Coronary artery (tissue), 2 donors: ENCODE measurements at regions not wholly inside any gene's neighbourhood (a gene's known extent, or its start where the extent isn't known, plus 50 kb on each side); places are given as distances from the start of the nearest gene placed in this dataset.

Experiments
- DNase-seq: peaks from one replicate; pipeline ENCODE4 v3.0.0-alpha.2; 2017; ENCODE audit warnings: low spot score
- H3K27ac ChIP-seq, 2 donors: fragments of 200-600 bp; sonication (generic); one replicate each; pipeline ENCODE4 v1.5.1; 2016 to 2019
- H3K4me3 ChIP-seq: fragments of 200-600 bp; sonication (generic); 2 replicates; pipeline ENCODE4 v1.5.1; 2016; ENCODE audit warnings: mild to moderate bottlenecking, moderate library complexity
- CTCF ChIP-seq: fragments of 200-600 bp; sonication (generic); IDR thresholded peaks from one replicate; pipeline ENCODE4 v1.5.1; 2019; ENCODE audit warnings: antibody characterized with exemption

DNA sequence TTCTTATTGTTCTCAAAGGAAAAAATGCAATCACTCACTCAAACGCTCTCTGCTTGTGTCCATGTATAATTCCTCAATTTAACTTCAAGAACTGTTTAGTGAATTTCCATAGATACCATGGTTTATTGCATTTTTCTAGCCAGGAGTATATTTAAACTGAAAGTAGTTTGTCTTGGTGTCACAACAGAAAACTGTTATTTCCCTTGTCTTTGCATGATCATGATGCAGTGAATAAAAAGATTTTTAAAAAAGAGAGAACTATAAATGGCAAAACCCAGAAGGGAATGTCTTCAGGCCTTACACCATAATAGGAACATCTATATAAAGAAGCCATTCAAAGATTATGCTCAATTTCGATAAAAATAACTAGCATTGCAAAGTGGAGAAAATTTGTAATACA, 523.5 kb upstream of the ADGRL4 start:
- no peak overlapping the region for H3K4me3 ChIP-seq
- no peak for DNase-seq
- no peak for TF ChIP-seq CTCF
- no peak overlapping the region for H3K27ac ChIP-seq

GRCh38 chr1:79524126-79524525, 517.6 kb upstream of the ADGRL4 start:
- no peak for DNase-seq
- Histone ChIP-seq H3K4me3 (no peak overlapping the region), H3K27ac (no peak overlapping the region)
- no peak for TF ChIP-seq CTCF

- H3K4me3 ChIP-seq, result no peak overlapping the region
- no peak for TF ChIP-seq CTCF
- H3K27ac ChIP-seq, result no peak overlapping the region
- no peak for DNase-seq
Measured at GRCh38 chr1:79519084-79519760, 512.7 kb upstream of the ADGRL4 start.

GRCh38 chr1:79517470-79518224, 511.1 kb upstream of the ADGRL4 start:
- TF ChIP-seq CTCF, result no peak
- Histone ChIP-seq H3K4me3 (no peak overlapping the region), H3K27ac (no peak overlapping the region)
- DNase-seq, result no peak

DNA sequence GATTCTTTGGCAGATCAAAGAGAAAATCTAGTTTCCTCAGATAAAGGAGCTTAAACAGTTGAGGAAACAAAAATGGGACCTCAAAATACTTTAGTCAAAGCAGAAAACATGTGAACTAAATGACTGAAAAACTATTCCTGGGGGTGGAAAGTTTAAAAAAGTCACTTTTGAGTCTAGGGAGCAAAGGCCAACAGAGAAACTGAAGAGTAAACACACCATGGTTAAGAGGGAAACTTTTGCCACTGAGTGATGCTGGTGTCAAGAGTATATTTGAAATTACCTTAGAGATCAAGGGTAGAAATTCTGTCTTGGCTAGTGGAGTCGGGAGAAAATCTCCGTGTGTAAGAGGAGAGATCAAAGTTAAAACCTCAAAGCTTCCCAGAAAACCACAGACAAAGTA, 501.2 kb upstream of the ADGRL4 start:
- no peak for DNase-seq
- no peak for TF ChIP-seq CTCF
- Histone ChIP-seq H3K27ac (no peak overlapping the region), H3K4me3 (no peak overlapping the region)

DNA sequence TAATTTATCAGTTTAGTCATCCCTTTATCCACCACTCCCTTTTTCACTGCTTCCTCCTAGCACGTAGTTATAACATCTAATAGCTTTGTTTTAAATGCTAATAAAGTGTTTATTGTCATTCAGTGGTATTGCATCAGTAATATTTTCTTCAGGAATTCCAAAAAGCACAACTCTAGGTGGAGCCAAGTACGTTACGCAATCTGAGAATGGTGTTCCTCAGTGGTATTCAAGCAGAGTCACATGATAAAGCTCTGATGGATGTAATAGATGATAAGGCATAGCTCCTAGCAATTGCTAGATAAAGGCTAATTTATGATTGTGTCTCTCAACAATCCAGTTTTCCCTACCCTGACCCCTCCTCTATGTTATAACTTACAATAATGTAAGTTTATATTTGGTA, 494.6 kb upstream of the ADGRL4 start:
- Histone ChIP-seq H3K27ac (no peak overlapping the region), H3K4me3 (no peak overlapping the region)
- no peak for DNase-seq
- TF ChIP-seq CTCF, result no peak

GRCh38 chr1:79499541-79499940, 493.0 kb upstream of the ADGRL4 start:
- Histone ChIP-seq H3K4me3 (no peak overlapping the region), H3K27ac (no peak overlapping the region)
- DNase-seq, result no peak
- TF ChIP-seq CTCF, result no peak
